ENCODE measurements at regions not wholly inside any gene's neighbourhood (a gene's known extent, or its start where the extent isn't known, plus 50 kb on each side); places are given as distances from the start of the nearest gene placed in this dataset.

GRCh38 chr11:36997656-36998055 lies 399.6 kb upstream of the RAG2 start:
- FAIRE-seq (no peak), DNase-seq (ENCODE audit: low read depth) (no peak)
- no peaks in the 10 kb centered on the region for H3K27me3 ChIP-seq (ENCODE audit: control insufficient read depth, insufficient read depth, low read length)
- no peak overlapping the region for H3K4me3 ChIP-seq (ENCODE audit: low read depth, low read length)
- H3K36me3 ChIP-seq (ENCODE audit: control insufficient read depth, insufficient read depth, low read length), result no peaks in the 10 kb centered on the region
- no peak for TF ChIP-seq CTCF (IDR thresholded peaks at IDR 0.05; ENCODE audit: insufficient read depth, low read length, severe bottlenecking)

- TF ChIP-seq CTCF (IDR thresholded peaks at IDR 0.05; ENCODE audit: insufficient read depth, low read length, severe bottlenecking), result no peak
- DNase-seq (ENCODE audit: low read depth) (no peak), FAIRE-seq (no peak)
- H3K36me3 ChIP-seq (ENCODE audit: control insufficient read depth, insufficient read depth, low read length), result no peaks in the 10 kb centered on the region
- H3K27me3 ChIP-seq (ENCODE audit: control insufficient read depth, insufficient read depth, low read length), result no peaks in the 10 kb centered on the region
- no peak overlapping the region for H3K4me3 ChIP-seq (ENCODE audit: low read depth, low read length)
Measured at GRCh38 chr11:36996795-36997194, 398.8 kb upstream of the RAG2 start.

GRCh38 chr11:36994208-36994607 lies 396.2 kb upstream of the RAG2 start:
- FAIRE-seq, result no peak
- H3K27me3 ChIP-seq (ENCODE audit: control insufficient read depth, insufficient read depth, low read length), result no peaks in the 10 kb centered on the region

GRCh38 chr11:36988556-36988955 lies 390.5 kb upstream of the RAG2 start:
- DNase-seq (ENCODE audit: low read depth) (no peak), FAIRE-seq (no peak)
- Histone ChIP-seq H3K4me3 (ENCODE audit: low read depth, low read length) (no peak overlapping the region), H3K36me3 (ENCODE audit: control insufficient read depth, insufficient read depth, low read length) (no peaks in the 10 kb centered on the region), H3K27me3 (ENCODE audit: control insufficient read depth, insufficient read depth, low read length) (no peaks in the 10 kb centered on the region)
- no peak for TF ChIP-seq CTCF (IDR thresholded peaks at IDR 0.05; ENCODE audit: insufficient read depth, low read length, severe bottlenecking)

More at GRCh38 chr11:36994208-36994607, 396.2 kb upstream of the RAG2 start:
- H3K36me3 ChIP-seq (ENCODE audit: control insufficient read depth, insufficient read depth, low read length), result no peaks in the 10 kb centered on the region
- DNase-seq (ENCODE audit: low read depth), result no peak
- no peak for TF ChIP-seq CTCF (IDR thresholded peaks at IDR 0.05; ENCODE audit: insufficient read depth, low read length, severe bottlenecking)
- H3K4me3 ChIP-seq (ENCODE audit: low read depth, low read length), result no peak overlapping the region

GRCh38 chr11:36985562-36985961 lies 387.5 kb upstream of the RAG2 start:
- H3K27me3 ChIP-seq (ENCODE audit: control insufficient read depth, insufficient read depth, low read length), result no peaks in the 10 kb centered on the region
- FAIRE-seq, result no peak
- TF ChIP-seq CTCF (IDR thresholded peaks at IDR 0.05; ENCODE audit: insufficient read depth, low read length, severe bottlenecking), result no peak

GRCh38 chr11:36976741-36977140 lies 378.7 kb upstream of the RAG2 start:
- DNase-seq (ENCODE audit: low read depth) (no peak), FAIRE-seq (no peak)
- Histone ChIP-seq H3K27me3 (ENCODE audit: control insufficient read depth, insufficient read depth, low read length) (no peaks in the 10 kb centered on the region), H3K4me3 (ENCODE audit: low read depth, low read length) (no peak overlapping the region), H3K36me3 (ENCODE audit: control insufficient read depth, insufficient read depth, low read length) (no peaks in the 10 kb centered on the region)
- TF ChIP-seq CTCF (IDR thresholded peaks at IDR 0.05; ENCODE audit: insufficient read depth, low read length, severe bottlenecking), result no peak

More at GRCh38 chr11:36985562-36985961, 387.5 kb upstream of the RAG2 start:
- no peak overlapping the region for H3K4me3 ChIP-seq (ENCODE audit: low read depth, low read length)
- H3K36me3 ChIP-seq (ENCODE audit: control insufficient read depth, insufficient read depth, low read length), result no peaks in the 10 kb centered on the region
- DNase-seq (ENCODE audit: low read depth), result no peak

Measured in bronchial epithelial cell (primary cell).